ENCODE measurements at regions not wholly inside any gene's neighbourhood (a gene's known extent, or its start where the extent isn't known, plus 50 kb on each side); places are given as distances from the start of the nearest gene placed in this dataset.

DNA sequence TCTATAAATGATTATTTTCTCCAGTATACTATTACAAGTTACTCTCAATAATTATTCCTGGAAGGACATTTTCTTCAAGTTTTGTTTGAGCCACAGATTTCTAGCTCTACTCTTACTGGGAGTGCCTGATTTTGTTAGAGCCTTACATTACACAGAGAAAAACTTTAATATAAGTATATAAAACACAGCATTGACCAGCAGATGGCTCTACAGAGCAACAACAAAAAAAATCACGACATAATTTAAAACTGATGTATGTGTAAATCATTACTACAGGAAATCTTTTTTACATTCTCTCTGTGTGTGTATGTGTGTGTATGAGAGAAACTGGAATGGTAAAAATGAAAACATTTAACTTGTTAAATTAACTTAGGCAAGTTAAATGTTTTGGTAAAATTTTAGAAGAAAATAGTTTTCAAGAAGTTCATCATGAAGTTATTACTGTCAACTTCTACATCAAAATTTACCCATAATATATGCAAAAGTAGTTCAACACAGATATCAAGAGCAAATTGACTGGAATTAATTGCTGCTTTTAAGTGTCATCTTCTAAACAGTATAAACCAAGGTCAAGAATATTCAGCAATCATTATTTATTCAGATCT lies 103.3 kb downstream of the MDH1 start:
- DNase-seq (ENCODE audit: extremely low spot score) = no peak
- Histone ChIP-seq H3K4me3 (no peak overlapping the region), H3K4me1 (no peaks in the 10 kb centered on the region), H3K9me3 (no peaks in the 10 kb centered on the region), H3K27ac (replicated peaks in 1 of 4) (no peak overlapping the region), H3K36me3 (no peaks in the 10 kb centered on the region), H3K27me3 (no peaks in the 10 kb centered on the region)
- intact Hi-C loops (cut with DNase I) = loop anchor here (5.0 to 10.0 kb wide), 2 partner anchors 163 to 195 kb away; no protein-coding TSS in a partner anchor
- TF ChIP-seq POLR2AphosphoS5 (IDR thresholded peaks at IDR 0.05) (no peak), CTCF (IDR thresholded peaks at IDR 0.05) (peak; percentile 60 to 68 (median 63))
- WGBS = 0% methylated on average over 1 of the region's 1 CpG

- H3K27me3 ChIP-seq = no peaks in the 10 kb centered on the region
- H3K36me3 ChIP-seq = no peaks in the 10 kb centered on the region
- H3K9me3 ChIP-seq = no peaks in the 10 kb centered on the region
- intact Hi-C loops (cut with DNase I) = loop anchor here (10.0 kb wide), 1 partner anchor 159 kb away; no protein-coding TSS in a partner anchor
- H3K27ac ChIP-seq (replicated peaks in 1 of 4) = no peak overlapping the region
- no peak for TF ChIP-seq EP300 (IDR thresholded peaks at IDR 0.05)
- no peak for TF ChIP-seq POLR2AphosphoS5 (IDR thresholded peaks at IDR 0.05)
- no peak for TF ChIP-seq CTCF (IDR thresholded peaks at IDR 0.05)
- TF ChIP-seq POLR2A (IDR thresholded peaks at IDR 0.05; ENCODE audit: low read depth) = no peak
- peaks cover 0 to 9% (median 6%) of the 10 kb centered on the region in 4 donors for H3K4me1 ChIP-seq
- no peak overlapping the region for H3K4me3 ChIP-seq
- no peak for DNase-seq (ENCODE audit: extremely low spot score)
These were observed 106.8 kb downstream of the MDH1 start for GRCh38 chr2:63695583-63695982.

- Histone ChIP-seq H3K27ac (replicated peaks in 1 of 4) (no peak overlapping the region), H3K4me1 (peaks cover 0 to 9% (median 6%) of the 10 kb centered on the region in 4 donors), H3K9me3 (no peaks in the 10 kb centered on the region), H3K36me3 (no peaks in the 10 kb centered on the region), H3K4me3 (no peak overlapping the region), H3K27me3 (no peaks in the 10 kb centered on the region)
- intact Hi-C loops (cut with DNase I) = loop anchor here (10.0 kb wide), 1 partner anchor 158 kb away; no protein-coding TSS in a partner anchor
- no peak for TF ChIP-seq POLR2AphosphoS5 (IDR thresholded peaks at IDR 0.05)
- TF ChIP-seq EP300 (IDR thresholded peaks at IDR 0.05) = no peak
- TF ChIP-seq POLR2A (IDR thresholded peaks at IDR 0.05; ENCODE audit: low read depth) = no peak
- no peak for TF ChIP-seq CTCF (IDR thresholded peaks at IDR 0.05)
- 100% methylated on average over 1 of the region's 1 CpG for WGBS
- DNase-seq (ENCODE audit: extremely low spot score) = no peak
These were observed 107.7 kb downstream of the MDH1 start for GRCh38 chr2:63696496-63696895.

DNA sequence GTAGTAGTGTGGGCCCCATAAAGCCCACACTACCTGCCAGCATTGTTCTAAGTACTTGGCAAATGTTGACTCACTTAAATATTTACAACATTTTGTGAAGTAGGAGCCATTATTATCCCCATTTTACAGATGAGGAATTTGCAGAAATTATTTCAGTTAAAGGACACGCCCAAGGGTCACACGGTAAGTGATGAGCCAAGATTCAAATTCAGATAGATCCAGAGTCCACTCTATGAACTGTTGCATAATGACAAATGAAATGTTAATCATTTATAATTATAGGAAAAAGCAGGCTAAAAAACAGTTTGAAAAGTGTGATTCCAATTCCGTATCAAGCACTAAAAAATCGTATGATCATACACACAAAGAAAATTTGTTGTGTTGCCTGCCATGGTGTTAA lies 108.4 kb downstream of the MDH1 start:
- no peak for TF ChIP-seq POLR2A (IDR thresholded peaks at IDR 0.05; ENCODE audit: low read depth)
- TF ChIP-seq EP300 (IDR thresholded peaks at IDR 0.05) = no peak
- TF ChIP-seq POLR2AphosphoS5 (IDR thresholded peaks at IDR 0.05) = no peak
- TF ChIP-seq CTCF (IDR thresholded peaks at IDR 0.05) = no peak
- H3K4me1 ChIP-seq = peaks cover 0 to 9% (median 6%) of the 10 kb centered on the region in 4 donors
- DNase-seq (ENCODE audit: extremely low spot score) = no peak
- intact Hi-C loops (cut with DNase I) = loop anchor here (10.0 kb wide), 1 partner anchor 158 kb away; no protein-coding TSS in a partner anchor
- no peaks in the 10 kb centered on the region for H3K9me3 ChIP-seq
- H3K27ac ChIP-seq (replicated peaks in 1 of 4) = no peak overlapping the region
- 94% methylated on average over 4 of the region's 4 CpGs for WGBS
- no peak overlapping the region for H3K4me3 ChIP-seq
- no peaks in the 10 kb centered on the region for H3K36me3 ChIP-seq
- H3K27me3 ChIP-seq = no peaks in the 10 kb centered on the region
